ENCODE measurements at regions not wholly inside any gene's neighbourhood (a gene's known extent, or its start where the extent isn't known, plus 50 kb on each side); places are given as distances from the start of the nearest gene placed in this dataset.

- Histone ChIP-seq H3K9ac (replicated peaks; ENCODE audit: extremely low read depth, insufficient read depth, low read length) (no peak overlapping the region), H3K36me3 (ENCODE audit: control insufficient read depth in 2 of 2, extremely low read depth in 1 of 2, insufficient read depth in 2 of 2, low read length in 2 of 2) (no peaks in the 10 kb centered on the region), H3K27ac (ENCODE audit: insufficient read depth, low read depth, low read length) (no peak overlapping the region), H3K9me3 (replicated peaks; ENCODE audit: control insufficient read depth, insufficient read depth, low read length) (no peaks in the 10 kb centered on the region), H3K79me2 (ENCODE audit: control insufficient read depth, insufficient read depth, low read length) (no peaks in the 10 kb centered on the region), H3K9me1 (replicated peaks; ENCODE audit: control insufficient read depth, extremely low read depth, insufficient read depth, low read length) (no peaks in the 10 kb centered on the region), H4K20me1 (replicated peaks; ENCODE audit: control insufficient read depth, extremely low read depth, insufficient read depth, low read length) (no peaks in the 10 kb centered on the region), H3K4me3 (replicated peaks in 1 of 3; ENCODE audit: insufficient read depth in 1 of 3, low read depth in 1 of 3, low read length in 3 of 3) (no peak overlapping the region), H3K27me3 (ENCODE audit: control insufficient read depth in 2 of 2, insufficient read depth in 2 of 2, low read length in 2 of 2) (peaks cover 5 to 11% of the 10 kb centered on the region in 2 experiments), H3K4me1 (ENCODE audit: control insufficient read depth, extremely low read depth, insufficient read depth, low read length) (no peaks in the 10 kb centered on the region), H2AFZ (ENCODE audit: low read depth, low read length) (no peak overlapping the region), H3K4me2 (ENCODE audit: insufficient read depth, low read length) (no peak overlapping the region)
- TF ChIP-seq, protein P1, sequence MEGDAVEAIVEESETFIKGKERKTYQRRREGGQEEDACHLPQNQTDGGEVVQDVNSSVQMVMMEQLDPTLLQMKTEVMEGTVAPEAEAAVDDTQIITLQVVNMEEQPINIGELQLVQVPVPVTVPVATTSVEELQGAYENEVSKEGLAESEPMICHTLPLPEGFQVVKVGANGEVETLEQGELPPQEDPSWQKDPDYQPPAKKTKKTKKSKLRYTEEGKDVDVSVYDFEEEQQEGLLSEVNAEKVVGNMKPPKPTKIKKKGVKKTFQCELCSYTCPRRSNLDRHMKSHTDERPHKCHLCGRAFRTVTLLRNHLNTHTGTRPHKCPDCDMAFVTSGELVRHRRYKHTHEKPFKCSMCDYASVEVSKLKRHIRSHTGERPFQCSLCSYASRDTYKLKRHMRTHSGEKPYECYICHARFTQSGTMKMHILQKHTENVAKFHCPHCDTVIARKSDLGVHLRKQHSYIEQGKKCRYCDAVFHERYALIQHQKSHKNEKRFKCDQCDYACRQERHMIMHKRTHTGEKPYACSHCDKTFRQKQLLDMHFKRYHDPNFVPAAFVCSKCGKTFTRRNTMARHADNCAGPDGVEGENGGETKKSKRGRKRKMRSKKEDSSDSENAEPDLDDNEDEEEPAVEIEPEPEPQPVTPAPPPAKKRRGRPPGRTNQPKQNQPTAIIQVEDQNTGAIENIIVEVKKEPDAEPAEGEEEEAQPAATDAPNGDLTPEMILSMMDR (IDR thresholded peaks at IDR 0.05; ENCODE audit: extremely low read depth in 1 of 2, insufficient read depth in 1 of 2, low read depth in 1 of 2, low read length in 2 of 2), result no peak
- TF ChIP-seq POLR2A (IDR thresholded peaks at IDR 0.05; ENCODE audit: low read depth, low read length) (no peak), GATA2 (IDR thresholded peaks at IDR 0.05; ENCODE audit: insufficient read depth, insufficient read length, low read depth, low read length) (no peak), POLR2AphosphoS5 (IDR thresholded peaks at IDR 0.05; ENCODE audit: insufficient read depth, low read depth, low read length) (no peak), FOS (IDR thresholded peaks at IDR 0.05; ENCODE audit: borderline replicate concordance, insufficient read depth, low read length) (no peak), EZH2 (IDR thresholded peaks at IDR 0.05; ENCODE audit: borderline replicate concordance, low read depth, low read length, severe bottlenecking) (no peak)
- BruUV-seq (replicated peaks), result no TSS peak
- DNase-seq (ENCODE audit: low read depth, low spot score) (no peak), FAIRE-seq (no peak)
- intact Hi-C loops (cut with micrococcal nuclease), result no loop called here
- ChIA-PET CTCF (no interaction called here), POLR2A (no interaction called here)
- dilution Hi-C loops (cut with MboI; ENCODE audit: extremely low pct_ligation_motif_present, low sequenced_read_pairs), result no loop called here
Measured at GRCh38 chr18:8967573-8967972, 134.9 kb upstream of the NDUFV2 start.
